ENCODE measurements at regions not wholly inside any gene's neighbourhood (a gene's known extent, or its start where the extent isn't known, plus 50 kb on each side); places are given as distances from the start of the nearest gene placed in this dataset.

- DNase-seq (no peak), ATAC-seq (no peak)
- Mint-ChIP-seq H3K27ac (no peak overlapping the region), H3K4me1 (peaks cover 5 to 14% of the 10 kb centered on the region in 2 donors), H3K27me3 (ENCODE audit: low read depth in 2 of 2) (peaks cover 0 to 7% of the 10 kb centered on the region in 2 donors), H3K4me3 (no peak overlapping the region), H3K36me3 (no peaks in the 10 kb centered on the region), H3K9me3 (no peaks in the 10 kb centered on the region)
- Histone ChIP-seq H3K27ac (ENCODE audit: low read length) (no peak overlapping the region), H3K27me3 (ENCODE audit: control insufficient read depth, insufficient read depth, low read length) (no peaks in the 10 kb centered on the region), H3K4me1 (ENCODE audit: control insufficient read depth, insufficient read depth, low read length) (peaks cover 4% of the 10 kb centered on the region), H3K9me3 (ENCODE audit: control insufficient read depth, insufficient read depth, low read length) (no peaks in the 10 kb centered on the region), H3K36me3 (ENCODE audit: control insufficient read depth, insufficient read depth, low read length) (no peaks in the 10 kb centered on the region), H3K4me3 (ENCODE audit: low read length) (no peak overlapping the region)
- intact Hi-C loops (cut with micrococcal nuclease): no loop called here
- TF ChIP-seq CTCF (IDR thresholded peaks at IDR 0.05): no peak
- 100% methylated on average over 4 of the region's 4 CpGs for WGBS (ENCODE audit: insufficient coverage)
Measured at GRCh38 chr10:110366635-110367034, 61.9 kb upstream of the SMNDC1 start.

- TF ChIP-seq CTCF (IDR thresholded peaks at IDR 0.05): no peak
- Mint-ChIP-seq H3K36me3 (no peaks in the 10 kb centered on the region), H3K9me3 (no peaks in the 10 kb centered on the region), H3K27ac (no peak overlapping the region), H3K27me3 (ENCODE audit: low read depth in 2 of 2) (peaks cover 0 to 3% of the 10 kb centered on the region in 2 donors), H3K4me3 (no peak overlapping the region), H3K4me1 (peaks cover 0 to 14% of the 10 kb centered on the region in 2 donors)
- Histone ChIP-seq H3K36me3 (ENCODE audit: control insufficient read depth, insufficient read depth, low read length) (no peaks in the 10 kb centered on the region), H3K4me1 (ENCODE audit: control insufficient read depth, insufficient read depth, low read length) (peaks cover 4% of the 10 kb centered on the region), H3K4me3 (ENCODE audit: low read length) (no peak overlapping the region), H3K27ac (ENCODE audit: low read length) (no peak overlapping the region), H3K9me3 (ENCODE audit: control insufficient read depth, insufficient read depth, low read length) (no peaks in the 10 kb centered on the region), H3K27me3 (ENCODE audit: control insufficient read depth, insufficient read depth, low read length) (no peaks in the 10 kb centered on the region)
- no peak for ATAC-seq
- DNase-seq: no peak
- intact Hi-C loops (cut with micrococcal nuclease): no loop called here
- WGBS (ENCODE audit: insufficient coverage): 72% methylated on average over 4 of the region's 4 CpGs
Measured at GRCh38 chr10:110368002-110368401, 63.3 kb upstream of the SMNDC1 start.

- WGBS (ENCODE audit: insufficient coverage): 55% methylated on average over 3 of the region's 3 CpGs
- intact Hi-C loops (cut with micrococcal nuclease): no loop called here
- no peak overlapping the region for H3K4me3 ChIP-seq (ENCODE audit: low read length)
- no peak for TF ChIP-seq CTCF (IDR thresholded peaks at IDR 0.05)
- DNase-seq (no peak), ATAC-seq (no peak)
- peaks cover 4% of the 10 kb centered on the region for H3K4me1 ChIP-seq (ENCODE audit: control insufficient read depth, insufficient read depth, low read length)
- no peaks in the 10 kb centered on the region for H3K27me3 ChIP-seq (ENCODE audit: control insufficient read depth, insufficient read depth, low read length)
- no peaks in the 10 kb centered on the region for H3K36me3 ChIP-seq (ENCODE audit: control insufficient read depth, insufficient read depth, low read length)
- Mint-ChIP-seq H3K27me3 (ENCODE audit: low read depth in 2 of 2) (peaks cover 0 to 3% of the 10 kb centered on the region in 2 donors), H3K27ac (no peak overlapping the region), H3K4me1 (peaks cover 0 to 14% of the 10 kb centered on the region in 2 donors), H3K9me3 (no peaks in the 10 kb centered on the region), H3K4me3 (no peak overlapping the region), H3K36me3 (no peaks in the 10 kb centered on the region)
- H3K9me3 ChIP-seq (ENCODE audit: control insufficient read depth, insufficient read depth, low read length): no peaks in the 10 kb centered on the region
- H3K27ac ChIP-seq (ENCODE audit: low read length): no peak overlapping the region
Measured at GRCh38 chr10:110368556-110368955, 63.8 kb upstream of the SMNDC1 start.

- no peak overlapping the region for H3K27ac Mint-ChIP-seq
- H3K36me3 ChIP-seq (ENCODE audit: control insufficient read depth, insufficient read depth, low read length): no peaks in the 10 kb centered on the region
- WGBS (ENCODE audit: insufficient coverage): 66% methylated on average over 4 of the region's 4 CpGs
- no peaks in the 10 kb centered on the region for H3K9me3 ChIP-seq (ENCODE audit: control insufficient read depth, insufficient read depth, low read length)
- no peaks in the 10 kb centered on the region for H3K9me3 Mint-ChIP-seq
- intact Hi-C loops (cut with micrococcal nuclease): no loop called here
- peaks cover 4% of the 10 kb centered on the region for H3K4me1 ChIP-seq (ENCODE audit: control insufficient read depth, insufficient read depth, low read length)
- no peaks in the 10 kb centered on the region for H3K27me3 ChIP-seq (ENCODE audit: control insufficient read depth, insufficient read depth, low read length)
- no peak overlapping the region for H3K27ac ChIP-seq (ENCODE audit: low read length)
- no peak for TF ChIP-seq CTCF (IDR thresholded peaks at IDR 0.05)
- H3K36me3 Mint-ChIP-seq: no peaks in the 10 kb centered on the region
- peaks cover 0 to 14% of the 10 kb centered on the region in 2 donors for H3K4me1 Mint-ChIP-seq
- DNase-seq: no peak
- H3K4me3 ChIP-seq (ENCODE audit: low read length): no peak overlapping the region
- peaks cover 0 to 6% of the 10 kb centered on the region in 2 donors for H3K27me3 Mint-ChIP-seq (ENCODE audit: low read depth in 2 of 2)
- H3K4me3 Mint-ChIP-seq: no peak overlapping the region
- ATAC-seq: no peak
Measured at GRCh38 chr10:110370006-110370405, 65.3 kb upstream of the SMNDC1 start.
